Activated T-cell treated with anti-CD3 and anti-CD28 coated beads for 4 hours (primary cell): ENCODE measurements at regions not wholly inside any gene's neighbourhood (a gene's known extent, or its start where the extent isn't known, plus 50 kb on each side); places are given as distances from the start of the nearest gene placed in this dataset.

Experiments used
- DNase-seq: peaks from one replicate; pipeline ENCODE4 v3.0.0-alpha.2; 2020

DNA sequence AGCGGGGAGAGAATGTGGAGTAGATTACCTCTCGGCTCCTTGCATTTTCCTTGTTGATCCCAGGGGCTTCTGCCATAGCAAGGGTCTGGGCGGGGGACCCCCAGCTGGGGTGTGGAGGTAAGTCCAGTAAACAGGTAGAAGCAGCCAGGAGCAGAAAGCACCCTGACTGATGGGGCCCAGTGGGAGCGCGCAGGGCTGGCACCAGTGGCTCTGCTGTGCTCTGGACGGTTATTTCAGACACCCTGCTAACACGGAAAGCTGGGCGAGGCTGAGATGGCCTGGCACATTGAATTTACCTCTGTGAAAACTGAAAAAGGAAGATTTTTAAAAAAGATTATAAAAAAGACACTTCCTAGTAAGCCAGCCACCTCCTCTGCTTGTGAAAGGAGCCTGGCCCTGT, 88.4 kb upstream of the CALM2 start:
- DNase-seq = no peak

DNA sequence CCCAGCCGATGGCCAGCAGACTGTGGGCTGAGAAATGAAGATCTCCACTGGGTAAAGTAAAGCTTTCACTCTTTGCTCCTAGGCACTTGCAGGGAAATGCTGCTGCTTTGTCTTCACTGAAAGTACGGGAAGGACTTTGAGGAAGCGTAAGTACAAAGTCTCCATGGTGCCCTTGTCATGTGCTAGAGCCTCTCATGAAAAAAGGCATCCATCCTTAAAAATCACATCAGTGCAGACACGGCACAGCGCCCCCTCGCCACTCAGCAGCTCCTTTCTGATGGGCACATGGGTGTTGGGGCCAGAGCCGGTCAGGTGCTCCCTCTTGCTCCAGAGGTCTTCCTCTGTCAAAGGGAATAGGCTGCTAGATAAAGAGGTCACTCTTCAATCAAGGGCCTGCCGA, 87.8 kb upstream of the CALM2 start:
- DNase-seq = no peak

- no peak for DNase-seq
Measured at GRCh38 chr2:47262657-47263056, 86.3 kb upstream of the CALM2 start.

DNA sequence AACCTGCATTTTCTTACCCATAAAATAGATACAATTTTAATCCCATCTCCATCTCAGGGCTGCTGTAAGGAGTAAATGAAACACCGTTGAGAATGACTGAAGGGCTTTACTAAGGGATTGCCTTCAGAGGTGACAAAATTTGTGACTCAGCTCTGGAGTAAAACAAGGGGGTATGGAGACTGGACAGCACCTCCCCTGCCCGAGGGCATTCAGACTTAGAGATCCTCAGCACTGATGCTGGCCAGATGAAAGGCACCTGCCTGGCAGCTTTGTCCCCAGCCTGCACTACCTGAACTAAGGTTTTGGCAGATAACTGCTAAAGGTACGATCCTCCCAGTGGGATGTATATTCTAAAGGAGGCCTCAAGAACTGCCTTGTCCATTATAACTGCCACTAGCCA, 84.7 kb upstream of the CALM2 start:
- no peak for DNase-seq

DNA sequence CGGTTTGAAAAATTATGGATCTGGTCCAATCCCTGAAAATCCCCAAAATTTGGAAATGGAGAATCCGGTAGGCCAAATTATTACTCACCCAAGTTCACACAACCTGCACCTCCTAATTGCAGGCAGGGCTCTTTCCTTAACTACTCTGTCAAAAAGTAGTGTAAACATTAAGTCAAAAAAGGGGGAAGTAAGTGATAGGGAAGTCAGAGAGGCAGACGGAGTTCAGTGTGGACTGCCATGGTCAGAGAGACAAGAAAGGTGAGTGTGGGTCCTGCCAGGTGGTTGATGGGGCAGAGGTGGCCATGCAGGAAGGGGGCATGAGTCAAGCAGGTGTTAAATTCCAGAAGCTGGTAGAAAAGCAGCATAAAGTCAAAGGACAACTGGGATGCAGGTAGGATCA, 83.5 kb upstream of the CALM2 start:
- no peak for DNase-seq

DNA sequence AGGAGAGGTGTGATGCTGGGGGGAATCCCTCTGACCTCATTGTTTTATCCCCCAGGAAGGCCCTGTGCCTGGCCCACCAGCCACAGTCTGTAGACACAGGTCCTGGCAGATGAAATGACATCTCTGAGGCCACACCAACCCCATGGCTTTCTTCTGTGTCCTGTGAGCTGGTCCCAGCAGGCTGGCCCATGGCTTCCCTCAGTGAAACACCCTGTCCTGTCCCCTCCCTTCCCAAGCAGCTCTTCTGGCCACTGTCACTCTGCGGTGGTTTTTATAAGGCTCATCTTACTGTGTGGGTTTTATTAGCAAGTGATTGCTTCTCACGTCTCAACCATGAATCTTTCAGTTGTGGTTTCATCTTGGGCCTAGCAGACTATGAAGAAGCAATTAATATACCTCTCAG, 81.6 kb upstream of the CALM2 start:
- DNase-seq = no peak

GRCh38 chr2:47256416-47257087, 80.2 kb upstream of the CALM2 start:
- no peak for DNase-seq

DNA sequence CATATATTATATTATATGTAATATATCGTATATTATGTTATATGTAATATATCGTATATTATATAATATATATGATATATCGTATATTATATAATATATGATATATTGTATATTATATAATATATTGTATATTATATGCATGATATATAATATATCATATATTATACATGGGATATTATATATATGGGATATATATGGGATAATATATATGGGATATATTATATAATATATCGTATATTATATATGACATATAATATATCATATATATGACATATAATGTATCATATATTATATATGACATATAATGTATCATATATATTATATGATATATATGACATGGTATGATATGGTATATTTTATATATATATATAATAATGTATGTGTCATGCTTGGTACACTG, 79.5 kb upstream of the CALM2 start:
- no peak for DNase-seq

- no peak for DNase-seq
Measured at GRCh38 chr2:47254464-47254863, 78.2 kb upstream of the CALM2 start.

- DNase-seq = no peak
Measured at GRCh38 chr2:47253447-47253846, 77.1 kb upstream of the CALM2 start.

GRCh38 chr2:47251404-47251675, 75.0 kb upstream of the CALM2 start:
- DNase-seq = no peak

- DNase-seq = no peak
Measured at GRCh38 chr2:47250586-47251403, 74.5 kb upstream of the CALM2 start.

- DNase-seq = no peak
Measured at GRCh38 chr2:47249931-47250330, 73.6 kb upstream of the CALM2 start.

DNA sequence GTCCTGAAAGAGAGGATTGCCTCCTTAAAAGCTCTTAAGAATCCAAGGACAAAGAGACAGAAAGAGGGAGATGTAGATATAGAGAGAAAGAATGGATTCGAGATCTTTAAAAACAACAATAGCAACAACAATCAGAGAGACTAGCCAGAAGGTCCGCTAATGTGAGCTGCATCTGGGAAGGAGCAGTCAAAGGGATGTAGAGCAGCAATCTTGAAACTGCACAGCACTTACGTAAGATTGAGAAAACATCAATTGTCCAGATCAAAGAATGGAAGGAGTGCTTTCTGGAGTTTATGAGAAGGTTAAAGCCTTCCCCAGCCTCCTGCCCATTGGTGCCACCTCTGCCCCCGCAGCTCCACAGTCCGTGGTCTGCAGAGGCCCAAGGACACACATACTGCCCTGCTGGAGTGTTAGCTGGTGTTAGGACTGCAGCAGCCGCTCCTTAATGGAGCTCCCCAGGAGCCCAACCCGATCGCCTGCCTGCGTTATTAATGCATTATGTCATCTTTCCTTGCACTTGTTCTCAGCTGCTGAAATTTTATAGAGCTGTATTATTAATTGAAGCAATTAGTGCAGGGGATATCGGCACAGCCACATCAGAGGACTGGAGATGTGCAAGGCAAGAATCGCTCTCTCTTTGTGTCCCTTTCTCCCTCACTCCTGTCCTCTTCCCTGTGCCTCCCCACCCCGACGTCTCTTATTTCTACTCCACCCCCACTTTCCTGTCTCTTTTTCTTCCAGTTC, 73.0 kb upstream of the CALM2 start:
- no peak for DNase-seq

GRCh38 chr2:47243596-47244323, 67.4 kb upstream of the CALM2 start:
- no peak for DNase-seq

- DNase-seq = no peak
Measured at GRCh38 chr2:47241715-47242114, 65.4 kb upstream of the CALM2 start.

GRCh38 chr2:47239119-47239969, 63.0 kb upstream of the CALM2 start:
- no peak for DNase-seq

DNA sequence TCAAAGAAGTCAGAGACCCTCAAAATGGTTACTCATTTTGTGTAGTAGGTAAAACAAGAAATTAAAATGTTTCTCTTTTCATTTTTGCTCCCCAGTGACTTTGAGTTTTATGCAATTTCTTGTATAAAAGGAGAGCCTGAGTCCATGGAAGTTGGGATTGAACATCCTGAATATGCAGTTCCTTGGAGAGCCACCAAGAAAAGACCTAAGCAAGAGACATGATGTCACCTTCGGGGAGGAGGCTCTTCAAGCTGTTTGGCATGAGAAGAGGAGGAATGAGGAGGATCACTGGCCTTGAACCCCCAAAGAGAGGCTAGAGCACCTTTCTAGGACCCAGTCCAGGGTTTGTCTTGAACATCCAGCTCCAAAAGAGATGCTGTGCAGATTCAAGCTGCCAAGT, 62.3 kb upstream of the CALM2 start:
- no peak for DNase-seq

DNA sequence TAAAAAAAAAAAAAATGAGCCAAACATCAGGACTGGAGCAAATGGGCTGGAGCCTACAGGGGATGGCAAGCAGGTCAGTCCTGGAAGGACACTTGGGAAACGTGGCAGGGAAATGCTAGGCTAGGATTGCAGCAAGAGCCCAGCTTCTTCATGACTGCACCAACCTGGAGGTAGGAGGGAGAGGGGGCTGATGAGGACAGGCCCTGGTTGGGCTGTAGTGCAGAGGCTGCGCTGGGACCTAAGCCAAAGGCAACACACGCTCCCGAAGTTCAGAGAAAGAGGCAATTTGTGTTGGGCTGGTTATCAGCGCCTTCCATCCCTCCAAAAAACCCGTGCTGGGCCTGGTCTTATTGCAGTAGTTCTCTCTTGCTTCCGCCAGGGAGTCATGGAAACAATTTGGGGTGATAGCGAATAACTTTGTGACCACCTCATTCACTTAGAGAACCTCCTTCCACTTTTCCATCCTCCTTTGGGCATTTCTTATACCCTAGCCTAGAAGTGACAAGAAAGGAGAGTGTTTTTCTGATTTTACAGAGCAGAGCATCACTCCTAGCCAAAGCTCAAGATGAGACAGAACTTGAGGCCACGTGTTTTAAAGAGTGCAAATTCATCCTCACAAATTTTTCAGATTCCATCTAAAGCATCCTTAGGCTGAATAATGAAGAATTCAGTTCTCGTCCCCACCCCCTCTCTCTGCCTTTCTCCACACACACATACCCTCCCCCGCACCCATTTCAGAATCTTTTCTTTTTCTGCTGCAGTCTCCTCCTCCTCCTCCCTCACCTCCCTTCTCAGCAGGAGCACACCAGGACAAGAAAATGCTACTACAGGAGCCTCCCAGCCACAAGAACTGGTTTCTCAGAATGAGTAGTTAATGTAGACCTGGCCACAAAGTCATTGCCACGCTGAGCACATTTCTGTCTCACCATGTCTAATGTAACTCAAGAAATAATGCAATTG, 61.3 kb upstream of the CALM2 start:
- no peak for DNase-seq

DNA sequence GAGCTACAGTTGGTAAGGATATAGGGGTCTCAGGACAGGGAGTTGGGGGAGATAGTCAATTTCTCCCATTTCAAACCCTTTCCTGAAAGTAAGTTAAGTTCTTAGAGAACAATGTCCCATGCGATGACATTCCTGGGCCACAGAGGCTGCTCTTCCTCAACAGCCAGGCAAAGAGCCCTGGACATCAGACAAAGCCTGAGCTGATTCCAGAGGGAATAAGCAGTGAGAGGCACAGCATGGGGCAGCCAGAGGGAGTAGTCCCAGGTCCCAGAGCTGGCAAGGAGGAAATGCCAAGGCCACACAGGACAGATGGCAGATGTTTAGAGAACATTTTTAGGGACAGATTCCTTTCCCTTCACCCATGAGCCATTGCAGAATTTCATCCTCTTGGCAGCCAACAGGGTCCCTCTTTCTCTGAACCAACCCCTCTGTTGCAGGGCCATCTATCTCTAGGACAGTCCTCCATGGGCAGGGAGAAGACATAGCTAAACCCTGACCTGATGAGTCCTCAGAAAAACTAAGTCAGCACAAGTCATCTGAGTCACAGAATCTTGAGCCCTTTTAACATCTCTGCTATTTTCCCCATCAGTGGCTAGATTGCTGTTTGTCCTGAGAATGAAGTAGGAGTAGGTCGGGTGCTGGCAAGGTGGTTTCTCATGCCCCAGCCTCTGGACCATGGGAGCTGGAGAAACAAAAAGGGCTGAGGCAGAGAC, 60.3 kb upstream of the CALM2 start:
- no peak for DNase-seq

GRCh38 chr2:47235132-47235531, 58.8 kb upstream of the CALM2 start:
- DNase-seq = no peak
